Kidney (tissue), 13 donors: ENCODE measurements at regions not wholly inside any gene's neighbourhood (a gene's known extent, or its start where the extent isn't known, plus 50 kb on each side); places are given as distances from the start of the nearest gene placed in this dataset.

Source experiments
- DNase-seq, 5 donors: peaks; one replicate each; pipeline ENCODE4 v3.0.0-alpha.2; 2013 to 2020
- FAIRE-seq: peaks from 2 replicates; lab custom pipeline; 2012; peaks lifted over from hg19 to GRCh38; lab: Jason Lieb, UNC
- H3K27ac ChIP-seq, 2 donors: one replicate each; pipeline ENCODE4 v1.7.0; 2013; ENCODE audit warnings: low read depth in 2 of 2, low read length in 2 of 2, inconsistent platforms in 1 of 2
- H3K27me3 ChIP-seq: one replicate; pipeline ENCODE4 v1.7.1; 2013; ENCODE audit warnings: low read length, inconsistent platforms; ENCODE audit not compliant: control insufficient read depth, insufficient read depth
- H3K36me3 ChIP-seq, 3 donors: one replicate each; pipeline versions ENCODE4 v1.7.0 to v1.7.1; 2013; ENCODE audit warnings: low read length in 3 of 3, control low read depth in 1 of 3, inconsistent platforms in 1 of 3; ENCODE audit not compliant: insufficient read depth in 3 of 3, control insufficient read depth in 2 of 3
- H3K4me1 ChIP-seq, 3 donors: one replicate each; pipeline versions ENCODE4 v1.7.0 to v1.7.1; 2013; ENCODE audit warnings: low read length in 3 of 3, inconsistent platforms in 1 of 3, low read depth in 1 of 3; ENCODE audit not compliant: control insufficient read depth in 2 of 3, insufficient read depth in 2 of 3
- H3K4me3 ChIP-seq, 3 donors: one replicate each; pipeline versions ENCODE4 v1.7.0 to v1.8.1; 2013; ENCODE audit warnings: low read length in 3 of 3, control low read depth in 1 of 3, inconsistent platforms in 1 of 3
- H3K9ac ChIP-seq, 3 donors: one replicate each; pipeline versions ENCODE4 v1.7.0 to v1.7.1; 2013; ENCODE audit warnings: low read length in 3 of 3, control low read depth in 1 of 3, inconsistent platforms in 1 of 3
- H3K9me3 ChIP-seq, 3 donors: one replicate each; pipeline versions ENCODE4 v1.7.0 to v1.7.1; 2013; ENCODE audit warnings: low read length in 3 of 3, control low read depth in 1 of 3, inconsistent platforms in 1 of 3; ENCODE audit not compliant: control insufficient read depth in 2 of 3, insufficient read depth in 1 of 3
- intact Hi-C: fragments of 100-400 bp; cut with DNase I; formaldehyde crosslinking; loops from one replicate; pipeline ENCODE4 v1.11.1; 2022
- TF ChIP-seq, protein P1 (sequence below): IDR thresholded peaks from 3 replicates; pipeline ENCODE4 v1.5.1; 2012; ENCODE audit warnings: mild to moderate bottlenecking, moderate library complexity, borderline replicate concordance; ENCODE audit not compliant: insufficient read depth; ENCODE audit errors: extremely low read depth
- donor health status: control.
- donor health status: control.
- donor health status: control.
- donor health status: control.
- donor health status: control.
- donor health status: DM: yes; HTN: yes; CAD: no.
- donor health status: Normal renal cell carcinoma (clear cell type).

DNA sequence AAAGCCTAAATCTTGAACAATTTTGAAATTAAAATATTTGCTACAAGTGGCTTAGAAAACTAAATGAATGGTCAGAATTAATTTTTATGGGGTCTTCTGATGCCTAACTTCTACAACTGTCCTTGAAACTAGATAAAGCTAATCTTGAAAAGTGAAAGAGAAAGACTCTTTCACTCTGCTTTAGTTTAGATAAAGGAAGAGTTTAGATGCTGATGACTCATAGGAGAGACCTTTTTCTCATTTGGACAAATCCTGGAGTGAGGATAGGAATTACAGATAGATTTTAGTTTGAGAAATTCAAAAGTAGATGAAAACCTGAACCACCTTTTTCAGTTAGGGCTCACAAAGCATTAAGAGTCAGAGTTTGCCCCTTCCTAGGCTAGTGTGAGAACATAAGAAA is 342.3 kb upstream of the GRID2 start:
- intact Hi-C loops = no loop called here
- no peak for DNase-seq
- no peak overlapping the region for H3K27ac ChIP-seq
- no peak overlapping the region for H3K9ac ChIP-seq
- no peak for FAIRE-seq
- no peaks in the 10 kb centered on the region for H3K9me3 ChIP-seq
- TF ChIP-seq, protein P1, sequence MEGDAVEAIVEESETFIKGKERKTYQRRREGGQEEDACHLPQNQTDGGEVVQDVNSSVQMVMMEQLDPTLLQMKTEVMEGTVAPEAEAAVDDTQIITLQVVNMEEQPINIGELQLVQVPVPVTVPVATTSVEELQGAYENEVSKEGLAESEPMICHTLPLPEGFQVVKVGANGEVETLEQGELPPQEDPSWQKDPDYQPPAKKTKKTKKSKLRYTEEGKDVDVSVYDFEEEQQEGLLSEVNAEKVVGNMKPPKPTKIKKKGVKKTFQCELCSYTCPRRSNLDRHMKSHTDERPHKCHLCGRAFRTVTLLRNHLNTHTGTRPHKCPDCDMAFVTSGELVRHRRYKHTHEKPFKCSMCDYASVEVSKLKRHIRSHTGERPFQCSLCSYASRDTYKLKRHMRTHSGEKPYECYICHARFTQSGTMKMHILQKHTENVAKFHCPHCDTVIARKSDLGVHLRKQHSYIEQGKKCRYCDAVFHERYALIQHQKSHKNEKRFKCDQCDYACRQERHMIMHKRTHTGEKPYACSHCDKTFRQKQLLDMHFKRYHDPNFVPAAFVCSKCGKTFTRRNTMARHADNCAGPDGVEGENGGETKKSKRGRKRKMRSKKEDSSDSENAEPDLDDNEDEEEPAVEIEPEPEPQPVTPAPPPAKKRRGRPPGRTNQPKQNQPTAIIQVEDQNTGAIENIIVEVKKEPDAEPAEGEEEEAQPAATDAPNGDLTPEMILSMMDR = no peak
- H3K4me1 ChIP-seq = no peaks in the 10 kb centered on the region
- H3K27me3 ChIP-seq = no peaks in the 10 kb centered on the region
- H3K36me3 ChIP-seq = no peaks in the 10 kb centered on the region
- no peak overlapping the region for H3K4me3 ChIP-seq

DNA sequence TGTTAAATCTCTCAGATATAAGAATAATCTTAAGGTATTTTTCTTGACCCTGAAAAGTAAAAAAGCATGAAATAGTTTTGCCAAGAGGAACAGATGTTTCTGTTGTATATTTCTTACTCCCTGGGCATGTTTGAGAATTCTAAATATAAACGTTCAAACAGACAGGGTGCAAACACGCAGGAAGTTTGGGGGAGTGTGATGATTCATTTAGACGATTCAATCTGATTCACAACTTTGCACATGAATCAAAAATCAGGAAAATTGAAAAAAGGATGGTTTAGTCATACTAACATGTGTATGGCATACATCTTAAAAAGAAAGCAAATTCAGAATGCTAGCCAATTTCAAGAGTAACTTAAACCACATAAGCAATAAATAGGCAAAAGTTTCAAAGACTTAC is 340.3 kb upstream of the GRID2 start:
- Histone ChIP-seq H3K27me3 (no peaks in the 10 kb centered on the region), H3K9me3 (no peaks in the 10 kb centered on the region), H3K27ac (no peak overlapping the region), H3K4me3 (no peak overlapping the region), H3K36me3 (no peaks in the 10 kb centered on the region), H3K4me1 (no peaks in the 10 kb centered on the region), H3K9ac (no peak overlapping the region)
- DNase-seq (no peak), FAIRE-seq (no peak)
- intact Hi-C loops = no loop called here
- TF ChIP-seq, protein P1 = no peak

DNA sequence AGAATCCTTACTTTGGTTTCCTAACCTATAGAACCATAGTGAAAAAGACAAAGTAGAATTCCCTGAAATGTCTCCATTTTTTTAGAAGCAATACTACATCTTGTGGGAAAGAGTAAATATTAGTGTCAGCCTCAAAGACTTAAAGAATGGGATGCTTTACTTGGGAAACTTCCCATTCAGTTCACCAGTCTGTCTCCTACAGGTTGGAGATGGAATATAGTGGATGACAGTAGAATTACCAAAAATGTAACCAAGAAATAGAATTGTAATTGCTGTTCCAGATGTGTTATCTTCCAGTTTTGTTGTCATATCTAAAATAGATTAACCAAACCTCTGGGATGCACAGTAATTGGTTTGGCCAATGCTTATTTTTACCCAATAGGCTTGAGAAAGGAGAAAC is 338.6 kb upstream of the GRID2 start:
- H3K9ac ChIP-seq = no peak overlapping the region
- no peaks in the 10 kb centered on the region for H3K4me1 ChIP-seq
- H3K36me3 ChIP-seq = no peaks in the 10 kb centered on the region
- no peak for DNase-seq
- intact Hi-C loops = no loop called here
- no peak overlapping the region for H3K27ac ChIP-seq
- TF ChIP-seq, protein P1 = no peak
- no peaks in the 10 kb centered on the region for H3K27me3 ChIP-seq
- H3K9me3 ChIP-seq = no peaks in the 10 kb centered on the region
- no peak for FAIRE-seq
- no peak overlapping the region for H3K4me3 ChIP-seq

DNA sequence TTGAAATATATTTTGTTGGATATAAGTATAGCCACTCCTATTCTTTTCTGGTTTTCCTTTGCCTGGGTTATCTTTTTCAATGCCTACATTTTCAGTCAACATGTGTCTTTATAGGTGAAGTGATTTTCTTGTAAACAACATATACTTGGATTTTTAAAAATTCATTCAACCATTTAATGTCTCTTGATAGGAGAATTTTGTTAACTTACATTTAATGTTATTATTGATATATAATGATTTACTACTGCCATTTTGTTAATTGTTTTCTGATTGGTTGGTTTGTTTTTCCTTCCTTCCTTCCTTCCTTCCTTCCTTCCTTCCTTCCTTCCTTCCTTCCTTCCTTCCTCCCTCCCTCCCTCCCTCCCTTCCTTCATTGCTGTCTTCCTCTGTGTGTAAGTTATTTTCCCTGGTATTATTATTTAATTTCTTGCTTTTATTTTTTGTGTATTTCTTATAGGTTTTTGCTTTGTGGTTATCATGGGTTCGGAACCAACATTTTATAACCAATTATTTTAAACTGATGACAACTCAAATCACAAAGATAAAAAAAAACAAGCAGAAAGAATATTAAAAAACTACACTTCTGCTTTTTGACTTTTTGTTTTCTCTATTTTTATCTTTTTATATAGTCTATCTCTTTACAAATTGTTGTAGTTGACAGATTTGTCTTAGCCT is 330.1 kb upstream of the GRID2 start:
- no peak overlapping the region for H3K4me3 ChIP-seq
- FAIRE-seq (no peak), DNase-seq (no peak)
- intact Hi-C loops = no loop called here
- TF ChIP-seq, protein P1 = no peak
- H3K9ac ChIP-seq = no peak overlapping the region
- H3K9me3 ChIP-seq = no peaks in the 10 kb centered on the region
- no peaks in the 10 kb centered on the region for H3K27me3 ChIP-seq
- no peak overlapping the region for H3K27ac ChIP-seq
- H3K4me1 ChIP-seq = no peaks in the 10 kb centered on the region
- no peaks in the 10 kb centered on the region for H3K36me3 ChIP-seq
